B cell (primary cell): ENCODE measurements at regions not wholly inside any gene's neighbourhood (a gene's known extent, or its start where the extent isn't known, plus 50 kb on each side); places are given as distances from the start of the nearest gene placed in this dataset.

Experiments used
- ATAC-seq: fragments of 200-7000 bp; cut with Tn5 transposase; one replicate; pipeline ENCODE4 v1.10.0; 2021; ENCODE audit warnings: low read depth, mild to moderate bottlenecking, moderate number of reproducible peaks, moderate library complexity
- CTCF ChIA-PET: fragments of 350-600 bp; sonication (Branson Sonifier 250); formaldehyde crosslinking; loops from one replicate; lab custom pipeline; 2021; ENCODE audit warnings: antibody characterized with exemption, inconsistent platforms; lab: Charles Lee
- POLR2A ChIA-PET: fragments of 350-600 bp; sonication (Branson Sonifier 250); formaldehyde crosslinking; loops from one replicate; lab custom pipeline; 2021; ENCODE audit warnings: antibody characterized with exemption; lab: Charles Lee
- DNase-seq: peaks from one replicate; pipeline ENCODE4 v3.0.0; 2013
- H2AFZ ChIP-seq: 2 replicates; pipeline ENCODE4 v1.6.1; 2012; ENCODE audit warnings: mild to moderate bottlenecking, low read depth, low read length; ENCODE audit not compliant: insufficient read depth, poor library complexity, severe bottlenecking
- H3K27ac ChIP-seq, 2 donors: 1 replicate in 1 of 2; 2 replicates in 1 of 2; pipeline ENCODE4 v1.5.1; 2012 to 2013; ENCODE audit warnings: low read length in 2 of 2, mild to moderate bottlenecking in 2 of 2, moderate library complexity in 1 of 2
- H3K27me3 ChIP-seq, 4 experiments: fragments of 200-600 bp in 1 of 4; sonication (generic) in 1 of 4; replicated peaks in 1 of 4; 1 replicate in 2 of 4; 2 replicates in 2 of 4; pipeline versions ENCODE4 v1.6.1 to v1.7.0; 2013 to 2016; ENCODE audit warnings: low read length in 3 of 4, mild to moderate bottlenecking in 2 of 4, mixed read lengths in 1 of 4, moderate library complexity in 1 of 4; ENCODE audit not compliant: insufficient read depth in 4 of 4, control insufficient read depth in 3 of 4; ENCODE audit errors: control extremely low read depth in 1 of 4
- H3K36me3 ChIP-seq, 2 experiments: replicated peaks in 1 of 2; 1 replicate in 1 of 2; 2 replicates in 1 of 2; pipeline versions ENCODE4 v1.6.1 to v1.7.1; 2013; ENCODE audit warnings: low read length in 1 of 2; ENCODE audit not compliant: insufficient read depth in 2 of 2, control insufficient read depth in 1 of 2; ENCODE audit errors: control extremely low read depth in 1 of 2, extremely low read depth in 1 of 2
- H3K4me1 ChIP-seq, 2 donors: fragments of 200-600 bp in 1 of 2; sonication (generic) in 1 of 2; 1 replicate in 1 of 2; 2 replicates in 1 of 2; pipeline versions ENCODE4 v1.5.1 to v1.6.1; 2013 to 2017; ENCODE audit warnings: low read length in 2 of 2; ENCODE audit not compliant: control insufficient read depth in 2 of 2, insufficient read depth in 2 of 2
- H3K4me2 ChIP-seq: replicated peaks from 2 replicates; pipeline ENCODE3; 2012; ENCODE audit warnings: mild to moderate bottlenecking, low read depth, low read length; ENCODE audit not compliant: poor library complexity, severe bottlenecking
- H3K4me3 ChIP-seq, 5 experiments: fragments of 200-600 bp in 1 of 5; sonication (generic) in 1 of 5; 1 replicate in 3 of 5; 2 replicates in 2 of 5; pipeline versions ENCODE4 v1.5.1 to v1.7.0; 2011 to 2016; ENCODE audit warnings: low read length in 4 of 5, mild to moderate bottlenecking in 4 of 5, low read depth in 2 of 5, control low read depth in 1 of 5, moderate library complexity in 1 of 5; ENCODE audit not compliant: insufficient read depth in 1 of 5; ENCODE audit errors: control extremely low read depth in 1 of 5, extremely low read depth in 1 of 5
- H3K79me2 ChIP-seq: fragments of 200-600 bp; sonication (generic); one replicate; pipeline ENCODE4 v1.6.0; 2016; ENCODE audit warnings: low read length; ENCODE audit not compliant: control insufficient read depth, insufficient read depth
- H3K9ac ChIP-seq: fragments of 200-600 bp; sonication (generic); 2 replicates; pipeline ENCODE4 v1.6.1; 2017; ENCODE audit warnings: mild to moderate bottlenecking, low read length, moderate library complexity
- H3K9me3 ChIP-seq, 3 donors: one replicate each; pipeline versions ENCODE4 v1.6.1 to v1.7.1; 2013; ENCODE audit warnings: low read length in 2 of 3; ENCODE audit not compliant: control insufficient read depth in 2 of 3, insufficient read depth in 1 of 3; ENCODE audit errors: control extremely low read depth in 1 of 3
- H4K20me1 ChIP-seq: 2 replicates; pipeline ENCODE4 v1.6.0; 2012; ENCODE audit warnings: mild to moderate bottlenecking, low read length; ENCODE audit not compliant: insufficient read depth, control insufficient read depth, poor library complexity, severe bottlenecking
- H3K27ac Mint-ChIP-seq: one replicate; pipeline ENCODE4 v1.8.0; 2021; ENCODE audit warnings: mixed read lengths
- H3K27me3 Mint-ChIP-seq: one replicate; pipeline ENCODE4 v1.8.0; 2021; ENCODE audit warnings: mixed read lengths
- H3K4me1 Mint-ChIP-seq: one replicate; pipeline ENCODE4 v1.8.0; 2021; ENCODE audit warnings: mixed read lengths
- H3K4me3 Mint-ChIP-seq: one replicate; pipeline ENCODE4 v1.8.0; 2021; ENCODE audit warnings: mixed read lengths
- H3K9me3 Mint-ChIP-seq: one replicate; pipeline ENCODE4 v1.8.0; 2022; ENCODE audit warnings: mixed read lengths; ENCODE audit not compliant: insufficient read depth
- EZH2 ChIP-seq: IDR thresholded peaks from 2 replicates; pipeline ENCODE4 v1.6.1; 2012; ENCODE audit warnings: borderline replicate concordance, low read depth, mild to moderate bottlenecking, moderate library complexity, low read length; ENCODE audit not compliant: insufficient read depth, poor library complexity, severe bottlenecking
- WGBS: methylation state at CpG from one replicate; pipeline ENCODE4 v1.1.5; 2013; ENCODE audit warnings: missing lambda C conversion rate; ENCODE audit not compliant: insufficient coverage; 5-methylcytosine and 5-hydroxymethylcytosine counted together
- intact Hi-C: fragments of 100-400 bp; cut with micrococcal nuclease; formaldehyde crosslinking; loops from one replicate; pipeline ENCODE4 v1.10.0; 2022
- TF ChIP-seq, protein P1 (sequence below): fragments of 200-600 bp; IDR thresholded peaks from one replicate; pipeline ENCODE4 v1.8.0; 2022; ENCODE audit warnings: antibody characterized with exemption, mild to moderate bottlenecking

GRCh38 chr1:228943436-228943835 lies 208.2 kb downstream of the RHOU start:
- Histone ChIP-seq H3K4me1 (peaks cover 0 to 2% of the 10 kb centered on the region in 2 donors), H3K27ac (no peak overlapping the region), H3K36me3 (no peaks in the 10 kb centered on the region), H4K20me1 (no peaks in the 10 kb centered on the region), H3K4me2 (no peak overlapping the region), H3K79me2 (no peaks in the 10 kb centered on the region), H2AFZ (no peak overlapping the region), H3K4me3 (no peak overlapping the region), H3K9ac (no peak overlapping the region), H3K9me3 (no peaks in the 10 kb centered on the region), H3K27me3 (peaks cover 0 to 2% (median 0%) of the 10 kb centered on the region in 4 experiments)
- DNase-seq (no peak), ATAC-seq (no peak)
- TF ChIP-seq, protein P1, sequence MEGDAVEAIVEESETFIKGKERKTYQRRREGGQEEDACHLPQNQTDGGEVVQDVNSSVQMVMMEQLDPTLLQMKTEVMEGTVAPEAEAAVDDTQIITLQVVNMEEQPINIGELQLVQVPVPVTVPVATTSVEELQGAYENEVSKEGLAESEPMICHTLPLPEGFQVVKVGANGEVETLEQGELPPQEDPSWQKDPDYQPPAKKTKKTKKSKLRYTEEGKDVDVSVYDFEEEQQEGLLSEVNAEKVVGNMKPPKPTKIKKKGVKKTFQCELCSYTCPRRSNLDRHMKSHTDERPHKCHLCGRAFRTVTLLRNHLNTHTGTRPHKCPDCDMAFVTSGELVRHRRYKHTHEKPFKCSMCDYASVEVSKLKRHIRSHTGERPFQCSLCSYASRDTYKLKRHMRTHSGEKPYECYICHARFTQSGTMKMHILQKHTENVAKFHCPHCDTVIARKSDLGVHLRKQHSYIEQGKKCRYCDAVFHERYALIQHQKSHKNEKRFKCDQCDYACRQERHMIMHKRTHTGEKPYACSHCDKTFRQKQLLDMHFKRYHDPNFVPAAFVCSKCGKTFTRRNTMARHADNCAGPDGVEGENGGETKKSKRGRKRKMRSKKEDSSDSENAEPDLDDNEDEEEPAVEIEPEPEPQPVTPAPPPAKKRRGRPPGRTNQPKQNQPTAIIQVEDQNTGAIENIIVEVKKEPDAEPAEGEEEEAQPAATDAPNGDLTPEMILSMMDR, result no peak
- TF ChIP-seq EZH2, result no peak
- Mint-ChIP-seq H3K4me3 (no peak overlapping the region), H3K4me1 (peaks cover 2% of the 10 kb centered on the region), H3K27ac (no peak overlapping the region), H3K27me3 (peaks cover 8% of the 10 kb centered on the region), H3K9me3 (no peaks in the 10 kb centered on the region)
- ChIA-PET CTCF (no interaction called here), POLR2A (no interaction called here)
- WGBS, result 100% methylated on average over 4 of the region's 4 CpGs
- intact Hi-C loops, result no loop called here

- intact Hi-C loops, result no loop called here
- Mint-ChIP-seq H3K27me3 (peaks cover 8% of the 10 kb centered on the region), H3K4me1 (no peaks in the 10 kb centered on the region), H3K9me3 (no peaks in the 10 kb centered on the region), H3K4me3 (no peak overlapping the region), H3K27ac (no peak overlapping the region)
- Histone ChIP-seq H3K4me1 (no peaks in the 10 kb centered on the region), H4K20me1 (no peaks in the 10 kb centered on the region), H3K27ac (no peak overlapping the region), H3K36me3 (no peaks in the 10 kb centered on the region), H3K27me3 (peaks cover 0 to 2% (median 0%) of the 10 kb centered on the region in 4 experiments), H3K4me2 (no peak overlapping the region), H3K79me2 (no peaks in the 10 kb centered on the region), H3K9me3 (no peaks in the 10 kb centered on the region), H2AFZ (no peak overlapping the region), H3K9ac (no peak overlapping the region), H3K4me3 (no peak overlapping the region)
- no CpG with 5 or more reads among the region's 2 CpGs for WGBS
- ATAC-seq (no peak), DNase-seq (no peak)
- POLR2A ChIA-PET, result no interaction called here
- CTCF ChIA-PET, result no interaction called here
- TF ChIP-seq EZH2, result no peak
- TF ChIP-seq, protein P1, result no peak
Observed at GRCh38 chr1:228944296-228944695, 209.0 kb downstream of the RHOU start.
